SHP77 treated with DMSO at 0.1 percent for 48 hours (cell line): ENCODE measurements at regions not wholly inside any gene's neighbourhood (a gene's known extent, or its start where the extent isn't known, plus 50 kb on each side); places are given as distances from the start of the nearest gene placed in this dataset.

Source experiments
- DNase-seq: peaks from one replicate; lab custom pipeline; 2025; lab: John Stamatoyannopoulos, UW

DNA sequence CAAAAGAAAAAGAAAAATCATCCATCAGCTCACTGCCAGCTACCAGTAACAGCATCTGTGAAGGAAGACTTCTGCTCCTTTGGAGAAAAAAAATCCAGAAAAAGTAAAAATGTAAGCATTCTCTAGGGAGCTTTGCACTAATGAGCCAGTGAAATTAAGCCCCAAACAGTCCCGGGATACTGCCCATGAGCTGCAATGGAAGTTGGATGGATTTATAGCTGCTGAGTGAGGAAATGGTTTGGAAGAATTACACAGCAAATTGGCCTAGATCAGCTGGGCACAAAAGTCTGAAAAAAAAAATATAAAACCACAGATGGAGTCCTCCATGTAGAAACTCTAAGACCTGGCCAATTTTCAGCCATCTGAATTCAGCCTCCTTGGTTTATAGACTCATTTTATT, 462.9 kb upstream of the USP15 start:
- no peak for DNase-seq

DNA sequence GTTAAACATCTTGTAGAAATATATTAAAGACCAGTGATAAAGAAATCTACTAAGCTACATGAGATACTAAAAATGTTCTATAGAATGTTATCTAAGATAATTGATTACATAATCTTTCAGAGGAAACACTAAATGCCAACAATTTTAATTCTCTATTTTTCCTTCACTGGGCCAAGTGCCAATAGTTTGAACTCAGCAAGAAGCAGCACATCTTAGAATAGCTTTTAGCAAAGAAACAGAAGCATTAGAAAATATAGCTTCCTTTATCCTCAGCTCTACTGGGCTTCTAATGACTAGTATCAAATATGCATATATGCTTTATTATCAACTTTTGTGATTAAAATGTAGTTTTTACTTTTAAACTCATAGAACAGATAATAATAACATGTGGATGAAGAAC, 461.4 kb upstream of the USP15 start:
- DNase-seq = no peak

DNA sequence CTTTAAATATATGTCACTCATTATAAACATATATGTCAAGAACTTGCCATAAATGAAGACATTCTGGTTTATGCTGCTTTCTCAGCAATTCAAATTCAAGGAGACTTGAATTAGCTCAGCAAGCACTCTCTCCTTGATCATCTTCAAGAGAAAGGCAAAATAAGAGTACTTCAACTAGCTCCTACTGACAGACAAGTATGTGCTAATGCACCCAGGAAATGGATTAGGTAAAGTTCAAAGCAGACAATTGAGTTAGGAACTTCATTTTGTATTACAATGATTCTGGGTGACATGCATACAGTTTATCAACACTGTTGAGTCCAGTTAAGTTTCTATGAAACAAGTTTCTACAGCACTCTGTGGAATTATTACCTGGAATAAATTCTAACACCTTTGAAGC, 455.9 kb upstream of the USP15 start:
- no peak for DNase-seq

DNA sequence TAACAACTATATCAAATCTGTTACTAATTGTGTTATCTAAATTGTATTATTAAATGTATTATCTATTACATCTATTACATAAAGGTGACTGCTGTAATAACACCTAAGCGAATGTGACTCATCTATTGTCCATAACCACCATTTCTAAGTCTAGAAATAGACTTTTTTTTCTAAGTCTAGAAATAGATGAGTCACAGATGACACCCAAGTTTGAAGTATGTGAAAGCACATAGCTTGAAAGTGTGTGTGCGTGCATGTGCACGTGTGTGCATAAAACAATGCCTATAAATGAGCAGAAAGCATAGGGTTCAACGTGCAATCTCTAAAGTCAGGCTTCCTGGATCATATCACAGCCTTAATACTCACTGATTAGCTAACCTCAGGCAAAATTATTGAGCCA, 451.3 kb upstream of the USP15 start:
- DNase-seq = no peak

DNA sequence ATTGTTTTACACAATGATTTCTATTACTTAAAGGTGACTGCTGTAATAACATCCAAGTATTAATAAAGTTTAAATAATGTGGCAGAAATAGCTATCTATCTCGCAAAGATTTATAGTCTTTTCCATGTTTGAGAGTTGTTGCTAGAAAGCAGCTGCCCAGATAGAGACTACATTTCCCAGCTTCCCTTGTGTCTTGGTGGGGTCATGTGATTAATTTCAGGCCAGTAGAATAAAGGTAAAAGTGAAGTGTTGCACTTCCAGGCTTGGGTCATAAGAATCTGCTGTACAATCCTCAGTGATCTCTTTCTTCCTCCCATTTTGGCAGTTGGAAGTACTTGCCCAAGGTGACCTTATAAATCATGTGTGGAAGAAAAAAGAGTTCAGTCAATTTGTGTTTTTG, 449.7 kb upstream of the USP15 start:
- no peak for DNase-seq

DNA sequence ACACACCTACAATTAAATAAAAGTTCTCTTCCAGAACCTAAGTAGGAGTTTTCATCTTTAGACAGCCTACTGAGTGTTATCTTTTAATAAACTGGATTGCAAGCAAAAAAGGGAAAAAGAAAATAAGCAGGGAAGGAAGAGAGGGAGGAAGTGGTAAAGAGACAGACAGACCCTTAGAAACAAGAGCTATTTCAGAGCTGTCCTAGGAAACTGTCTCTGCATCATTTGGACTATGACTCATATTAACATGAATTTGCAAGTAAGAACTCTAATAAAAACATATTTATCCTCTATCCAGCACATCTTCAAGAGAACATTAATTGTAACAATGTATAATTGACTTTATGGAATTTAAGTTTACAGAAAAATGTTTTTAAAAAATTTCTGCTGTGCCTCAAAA, 438.8 kb upstream of the USP15 start:
- no peak for DNase-seq

DNA sequence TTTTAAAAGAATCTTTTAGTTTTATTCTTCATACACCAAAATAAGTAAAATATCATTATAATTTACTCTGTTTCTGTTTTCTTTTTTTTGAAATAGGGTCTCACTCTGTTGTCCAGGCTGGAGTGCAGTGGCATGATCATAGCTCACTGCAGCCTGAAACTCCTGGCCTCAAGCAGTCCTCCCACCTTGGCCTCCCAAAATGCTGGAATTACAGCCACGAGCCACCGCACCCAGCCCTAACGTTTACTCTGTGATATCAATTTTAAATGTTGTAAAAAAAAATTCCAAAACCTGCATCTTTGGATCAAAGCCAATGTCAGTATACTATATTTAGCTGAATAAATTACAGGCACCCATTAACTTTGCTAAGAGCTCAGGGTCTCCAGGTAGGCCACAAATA, 437.1 kb upstream of the USP15 start:
- no peak for DNase-seq

DNA sequence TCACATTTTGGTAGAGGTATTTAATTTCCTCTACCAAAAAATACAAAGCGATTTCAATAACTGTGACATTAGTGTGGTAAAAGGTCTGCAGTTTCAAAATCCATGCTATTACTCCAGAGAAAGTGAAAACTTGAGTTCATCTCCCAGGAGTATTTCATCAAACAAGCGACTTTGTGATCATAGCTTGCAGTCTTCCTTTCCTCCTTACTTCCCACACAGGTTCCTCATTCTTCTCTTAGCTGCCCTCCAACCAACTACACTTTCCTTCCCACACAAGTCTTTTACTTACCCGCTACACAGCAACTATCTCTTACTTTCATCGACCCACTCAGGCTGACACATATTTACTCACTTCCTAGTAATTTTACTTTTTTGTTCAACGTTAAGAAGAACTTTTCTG, 413.4 kb upstream of the USP15 start:
- DNase-seq = no peak

DNA sequence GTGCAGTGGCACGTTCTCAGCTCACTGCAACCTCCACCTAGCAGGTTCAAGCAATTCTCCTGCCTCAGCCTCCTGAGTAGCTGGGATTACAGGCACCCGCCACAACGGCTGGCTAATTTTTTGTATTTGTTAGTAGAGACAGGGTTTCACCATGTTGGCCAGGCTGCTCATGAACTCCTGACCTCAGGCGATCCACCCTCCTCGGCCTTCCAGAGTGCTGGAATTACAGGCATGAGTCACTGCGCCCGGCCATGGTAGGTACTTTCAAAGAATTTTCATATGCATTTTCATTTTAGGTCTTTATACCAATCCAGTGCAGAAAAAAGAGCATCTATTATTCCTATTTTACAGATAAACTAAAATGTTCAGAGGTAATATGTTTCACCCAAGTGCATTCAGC, 411.3 kb upstream of the USP15 start:
- DNase-seq = no peak

DNA sequence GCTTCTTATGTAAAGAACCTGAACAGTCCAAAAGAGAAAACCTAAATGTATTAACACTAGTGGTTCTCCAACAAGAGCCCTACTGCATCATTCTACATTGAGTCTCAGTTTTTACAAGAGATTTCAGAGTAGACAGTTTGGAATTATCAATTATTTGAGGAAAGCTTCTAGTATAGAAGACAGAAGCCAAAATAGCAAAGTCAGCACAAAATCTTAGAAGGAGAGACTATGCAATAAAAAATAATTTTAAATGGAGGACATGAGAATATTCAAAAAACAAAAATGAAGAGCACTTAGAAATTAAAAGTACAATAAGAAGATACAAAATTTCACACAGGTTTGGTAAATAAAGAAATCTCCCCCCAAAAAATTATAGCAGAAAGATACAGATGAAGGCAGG, 406.3 kb upstream of the USP15 start:
- DNase-seq = no peak

DNA sequence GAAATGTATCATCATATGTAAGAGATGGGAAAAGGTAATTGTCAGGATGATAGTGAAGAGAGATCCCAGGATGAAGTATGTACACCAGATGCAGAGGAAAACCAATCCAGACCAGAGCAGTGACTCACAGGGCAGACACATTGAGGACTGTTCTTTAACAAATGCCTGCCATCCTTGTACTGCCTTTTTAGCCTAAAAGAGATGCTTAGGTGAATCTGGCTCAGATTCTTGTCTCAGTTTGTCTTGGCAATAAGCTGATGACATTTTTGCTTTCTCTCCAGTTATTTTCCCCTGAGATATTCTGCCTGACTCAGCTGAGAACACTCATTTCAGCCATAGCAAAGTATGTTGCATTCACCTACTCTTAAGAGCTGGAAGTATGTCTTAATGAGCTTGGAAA, 405.3 kb upstream of the USP15 start:
- no peak for DNase-seq

DNA sequence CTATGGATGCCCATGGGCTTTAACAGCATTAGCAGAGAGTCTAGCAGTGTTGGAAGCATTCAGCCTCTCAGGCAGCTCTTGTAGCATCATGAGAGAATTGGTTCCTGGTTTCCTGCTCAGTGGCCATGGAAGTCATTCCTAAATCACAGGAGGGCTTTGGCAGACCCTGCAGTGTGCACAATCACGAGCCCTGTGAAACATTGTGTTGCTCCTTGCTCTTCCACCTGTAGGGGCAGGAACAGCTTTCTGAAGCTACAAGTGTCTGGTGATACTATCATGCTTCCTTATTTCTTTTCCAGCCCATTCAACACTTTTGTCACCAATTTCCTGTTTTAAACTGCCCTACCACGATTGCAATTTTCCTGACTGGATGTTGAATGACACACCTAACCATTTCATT, 402.2 kb upstream of the USP15 start:
- no peak for DNase-seq

DNA sequence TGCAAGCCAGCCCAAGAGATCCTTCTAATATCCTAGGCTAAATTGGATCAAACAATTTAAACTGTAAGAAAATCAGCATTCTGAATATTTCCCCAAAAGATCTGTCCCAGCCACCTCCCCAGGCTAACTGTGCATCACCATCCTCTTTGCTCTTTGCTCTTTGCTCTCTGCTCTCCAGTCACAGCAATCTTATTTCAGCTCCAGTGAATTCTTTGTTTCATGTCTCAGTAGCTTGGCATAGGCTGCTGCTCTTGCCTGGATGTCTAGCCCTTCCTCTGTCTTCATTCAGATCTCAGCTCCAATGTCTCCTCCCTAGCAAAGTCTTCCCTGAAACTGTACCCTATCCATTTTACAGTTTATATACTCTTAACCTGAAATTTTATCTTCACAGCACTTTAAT, 399.8 kb upstream of the USP15 start:
- DNase-seq = no peak

DNA sequence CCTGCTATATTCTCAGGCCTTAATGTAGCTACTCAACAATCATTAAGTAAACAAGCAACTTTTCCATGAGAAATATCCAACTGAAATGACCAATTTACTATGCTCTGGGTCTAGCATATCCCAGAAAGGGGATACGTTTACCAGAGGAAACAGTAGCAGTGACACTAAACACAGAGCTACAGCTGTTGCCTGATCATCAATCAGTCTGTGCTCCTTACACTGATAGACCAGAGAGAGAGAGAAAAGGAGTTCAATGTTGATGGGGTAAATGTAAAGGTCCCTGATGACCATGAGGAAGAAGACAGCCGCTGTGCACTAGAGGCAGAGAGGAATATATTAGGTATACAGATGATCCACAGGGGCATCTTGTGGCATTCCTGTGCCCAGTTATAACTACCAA, 397.2 kb upstream of the USP15 start:
- no peak for DNase-seq

DNA sequence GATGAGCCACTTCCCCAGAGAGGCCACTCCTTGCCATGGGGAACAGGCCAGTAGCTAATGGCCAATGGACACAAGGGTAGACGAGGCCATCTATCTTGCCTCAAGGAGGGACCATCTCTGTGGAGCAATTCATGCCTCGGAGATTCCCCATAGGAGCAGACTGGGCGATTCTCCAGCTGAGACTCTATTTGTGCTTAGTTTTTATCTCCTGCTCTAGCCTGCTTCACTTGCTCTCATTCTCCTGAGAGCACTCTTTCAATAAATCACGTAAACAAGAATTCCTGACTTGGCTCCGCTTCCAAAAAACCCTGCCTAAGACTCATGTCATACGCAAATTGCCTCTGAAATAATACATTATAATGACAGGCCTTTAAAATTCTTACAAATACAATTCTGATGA, 396.4 kb upstream of the USP15 start:
- no peak for DNase-seq

DNA sequence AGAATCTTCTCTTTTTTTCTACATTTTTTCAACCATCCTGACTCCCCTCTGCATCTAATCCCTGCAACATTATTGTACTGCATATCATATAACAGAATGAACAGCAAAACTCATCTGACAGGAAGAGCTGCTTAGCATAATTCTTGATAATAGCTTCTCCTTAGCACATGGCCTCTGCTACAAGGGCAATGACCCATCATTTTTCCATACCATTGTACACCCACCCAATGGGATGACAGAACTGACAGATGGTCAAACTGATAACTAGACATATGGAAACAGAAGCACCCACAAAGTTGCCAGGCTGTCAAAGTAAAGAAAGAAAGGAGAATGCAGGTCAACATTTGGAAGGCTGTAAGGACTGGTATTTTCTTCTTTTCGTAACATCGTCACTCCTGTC, 390.4 kb upstream of the USP15 start:
- DNase-seq = no peak

DNA sequence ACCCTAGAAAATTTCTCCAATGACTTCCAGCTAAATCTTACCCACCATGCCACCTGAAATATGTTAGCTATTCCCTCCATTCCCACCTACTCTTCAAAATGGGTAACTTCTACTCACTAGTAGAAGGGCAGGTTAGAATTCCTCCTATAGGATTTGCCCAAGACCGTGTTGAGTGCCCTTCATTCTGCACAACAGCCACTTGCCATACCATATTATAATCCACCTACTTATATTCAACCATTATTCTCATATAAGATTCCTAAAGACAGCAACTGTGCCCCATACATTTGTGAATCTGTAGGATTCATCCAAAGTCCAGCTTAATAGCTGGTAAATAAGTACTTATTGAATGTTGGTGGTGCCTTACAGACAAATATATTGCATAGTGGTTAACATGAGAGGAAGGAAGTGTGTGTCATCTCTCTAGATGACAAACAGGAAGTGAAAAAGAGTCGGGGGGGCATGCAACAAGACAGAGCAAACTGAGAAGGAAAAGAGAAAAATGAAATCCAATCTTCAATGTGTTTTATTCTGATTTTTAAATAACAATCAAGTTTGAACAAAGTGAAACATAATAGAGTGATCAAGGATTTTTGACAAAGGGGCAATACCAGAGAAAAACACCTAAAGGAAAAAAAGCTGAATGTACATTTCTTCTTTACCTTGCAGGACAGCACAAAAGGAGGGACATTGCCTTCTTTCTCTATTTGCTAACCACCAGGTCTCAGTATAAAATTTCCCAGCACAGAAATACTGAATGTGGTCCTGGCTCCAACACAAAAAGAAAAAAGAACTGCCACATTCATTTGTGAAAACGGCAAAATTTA, 389.3 kb upstream of the USP15 start:
- no peak for DNase-seq

DNA sequence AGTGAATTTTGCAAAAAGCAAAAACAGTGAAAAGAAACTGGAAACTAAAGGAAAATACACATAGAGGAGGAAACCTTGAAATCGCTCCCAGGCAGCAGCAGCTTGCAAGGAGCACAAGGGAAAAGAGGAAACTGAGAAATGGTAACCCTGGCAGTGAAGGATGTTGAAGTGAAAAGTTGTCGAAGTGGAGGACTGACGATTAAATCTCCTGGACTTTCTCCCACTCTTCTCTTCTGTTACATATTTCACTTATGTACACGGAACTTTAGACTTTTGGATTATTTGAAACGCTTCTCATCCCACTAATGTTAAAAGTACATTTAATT, 388.8 kb upstream of the USP15 start:
- DNase-seq = no peak

DNA sequence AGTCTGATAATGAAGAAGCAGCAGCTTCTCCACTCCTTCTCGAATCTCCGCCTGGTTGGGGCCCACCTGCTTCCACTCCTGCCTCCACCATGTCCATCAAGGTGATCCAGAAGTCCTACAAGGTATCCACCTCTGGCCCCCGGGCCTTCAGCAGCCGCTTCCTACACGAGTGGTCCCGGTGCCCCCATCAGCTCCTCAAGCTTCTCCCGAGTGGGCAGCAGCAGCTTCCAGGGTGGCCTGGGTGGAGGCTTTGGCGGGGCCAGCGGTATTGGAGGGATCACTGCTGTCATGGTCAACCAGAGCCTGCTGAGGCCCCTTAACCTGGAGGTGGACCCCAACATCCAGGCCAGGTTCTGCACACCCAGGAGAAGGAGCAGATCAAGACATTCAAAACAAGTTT, 381.0 kb upstream of the USP15 start:
- DNase-seq = no peak

DNA sequence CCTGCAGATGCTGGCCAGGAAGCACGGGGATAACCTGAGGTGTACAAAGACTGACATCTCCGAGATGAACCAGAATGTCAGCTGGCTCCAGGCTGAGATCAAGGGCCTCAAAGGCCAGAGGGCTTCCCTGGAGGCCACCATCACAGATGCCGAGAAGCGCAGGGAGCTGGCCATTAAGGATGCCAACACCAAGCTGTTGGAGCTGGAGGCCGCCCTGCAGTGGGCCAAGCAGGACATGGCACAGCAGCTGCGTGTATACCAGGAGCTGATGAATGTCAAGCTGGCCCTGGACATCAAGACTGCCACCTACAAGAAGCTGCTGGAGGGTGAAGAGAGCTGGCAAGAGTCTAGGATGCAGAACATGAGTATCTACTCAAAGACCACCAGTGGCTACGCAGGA, 380.0 kb upstream of the USP15 start:
- no peak for DNase-seq

DNA sequence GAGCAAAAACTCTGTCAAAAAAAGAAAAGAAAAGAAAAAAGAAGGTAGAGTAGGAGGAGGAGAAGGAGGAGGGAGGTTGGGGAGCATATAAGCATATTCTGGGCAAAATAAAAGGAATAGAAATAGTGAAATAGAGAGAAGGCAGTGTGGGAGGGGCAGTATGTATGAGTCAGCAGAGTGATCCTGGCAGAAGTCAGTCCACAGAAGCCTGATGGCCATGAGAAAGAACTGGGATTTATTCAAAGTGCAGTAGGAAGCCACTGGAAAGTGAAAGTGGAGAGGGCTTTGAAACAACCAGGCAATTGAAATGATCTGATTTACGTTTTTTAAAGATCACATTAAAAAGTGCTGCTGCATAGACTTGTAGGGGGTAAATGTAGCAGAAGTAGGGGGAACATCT, 368.6 kb upstream of the USP15 start:
- DNase-seq = no peak

DNA sequence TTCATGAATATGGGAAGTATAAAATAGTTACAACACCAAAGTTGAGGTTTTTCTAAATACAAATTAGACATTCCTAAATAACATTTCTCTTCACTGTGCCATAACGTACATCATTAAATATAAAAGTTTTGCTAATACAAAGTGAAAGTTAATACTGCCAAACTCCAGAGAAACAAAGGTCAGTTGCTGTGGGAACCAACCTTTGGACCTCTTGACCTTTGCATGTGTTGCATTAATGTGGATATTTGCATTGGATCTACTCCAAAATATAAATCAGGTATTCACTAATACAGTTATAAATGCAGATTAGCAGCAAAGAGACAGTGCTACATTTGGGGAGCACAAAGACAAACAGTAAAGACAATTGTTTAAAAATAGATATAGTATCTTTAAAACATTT, 366.0 kb upstream of the USP15 start:
- DNase-seq = no peak

DNA sequence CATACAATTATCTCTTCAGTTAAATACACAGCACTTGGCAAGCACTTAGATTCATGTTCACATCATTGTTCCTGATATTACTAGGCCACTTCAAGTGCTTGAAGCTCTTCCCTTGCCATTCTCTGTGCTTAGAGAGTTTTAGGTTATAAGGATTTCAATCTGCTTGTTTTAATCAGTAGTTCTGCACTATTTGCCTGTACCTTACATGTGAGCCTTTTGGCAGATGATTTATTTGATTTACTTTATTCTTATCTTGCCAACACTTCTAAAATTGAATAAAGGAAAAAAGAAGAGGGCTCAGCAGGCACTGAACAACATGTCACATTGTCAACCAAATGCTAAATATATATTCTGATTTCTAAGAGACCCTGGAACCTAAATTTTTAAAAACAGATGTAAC, 363.8 kb upstream of the USP15 start:
- no peak for DNase-seq

DNA sequence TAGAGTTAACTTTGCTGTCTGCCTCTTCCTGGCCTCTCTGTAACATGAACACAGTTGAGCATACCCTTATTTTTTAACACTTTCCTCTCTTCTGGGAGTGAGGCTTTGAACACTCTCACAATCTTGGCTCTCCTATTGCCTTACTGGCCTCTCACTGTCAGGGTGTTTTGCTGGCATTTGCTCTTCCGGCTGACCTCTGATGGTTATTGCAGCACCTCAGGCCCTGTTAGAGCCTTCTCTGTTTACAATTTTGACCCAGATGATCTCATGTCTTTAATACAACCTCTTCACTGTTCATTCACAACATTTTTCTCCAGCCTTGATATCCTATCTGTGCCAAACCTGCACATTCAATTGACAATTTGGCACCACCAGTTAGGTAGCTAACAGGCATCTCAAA, 357.8 kb upstream of the USP15 start:
- DNase-seq = no peak

DNA sequence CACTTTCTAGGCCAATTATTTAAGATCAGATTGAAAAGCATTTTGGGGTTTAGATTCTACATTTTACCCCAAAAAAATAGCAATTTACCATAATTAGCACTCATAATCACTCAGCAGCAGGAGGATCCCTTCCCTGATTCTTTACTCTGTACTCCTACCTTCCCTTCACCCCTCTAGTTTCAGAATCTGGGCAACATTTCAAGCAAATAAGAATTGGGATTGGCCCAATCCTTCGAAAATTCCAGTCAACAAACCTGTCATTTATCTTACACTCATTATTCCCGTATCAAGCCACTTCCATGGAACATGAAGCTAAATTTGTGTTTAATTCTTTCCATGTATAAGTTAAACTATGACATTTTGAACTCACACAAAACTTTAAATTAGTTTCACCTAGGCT, 349.1 kb upstream of the USP15 start:
- no peak for DNase-seq
